HepG2 (cell line): ENCODE measurements at regions not wholly inside any gene's neighbourhood (a gene's known extent, or its start where the extent isn't known, plus 50 kb on each side); places are given as distances from the start of the nearest gene placed in this dataset.

ENCODE experiments used
- ATAC-seq: fragments of 200-7000 bp; cut with Tn5 transposase; 3 replicates; pipeline ENCODE4 v1.9.1; 2020; ENCODE audit warnings: mild to moderate bottlenecking, moderate library complexity
- BruUV-seq: library from RNA; stranded (reverse); fragments of 400-500 nt; replicated peaks from 2 replicates; lab custom pipeline; 2021; lab: Mats Ljungman, UMichigan
- CTCF ChIA-PET: fragments of 300-600 bp; formaldehyde crosslinking; extraction: SDS; loops from one replicate; lab custom pipeline; 2021; ENCODE audit warnings: low total read pairs, inconsistent platforms, low intra/inter-chr PET ratio; lab: Yijun Ruan, JAX
- POLR2A ChIA-PET: fragments of 350-600 bp; sonication (Branson Sonifier 250); formaldehyde crosslinking; loops from one replicate; lab custom pipeline; 2020; ENCODE audit warnings: antibody characterized with exemption, inconsistent platforms; lab: Yijun Ruan, JAX
- DNase-seq: peaks from one replicate; pipeline ENCODE4 v3.0.0-alpha.2; 2015; ENCODE audit warnings: low spot score
- FAIRE-seq: peaks from 3 replicates; lab custom pipeline; 2011; peaks lifted over from hg19 to GRCh38; lab: Jason Lieb, UNC
- H2AFZ ChIP-seq: one replicate; pipeline ENCODE4 v1.6.1; 2011; ENCODE audit warnings: low read length, inconsistent platforms
- H3K27ac ChIP-seq: fragments of 300-600 bp; 3 replicates; pipeline ENCODE4 v1.8.0; 2011; ENCODE audit warnings: mixed run types, mild to moderate bottlenecking, mixed read lengths, low read length, inconsistent platforms; ENCODE audit not compliant: insufficient read depth; ENCODE audit errors: extremely low read length
- H3K27me3 ChIP-seq, 2 experiments: fragments of 200-600 bp in 1 of 2; 2 replicates in 1 of 2; 3 replicates in 1 of 2; pipeline versions ENCODE4 v1.6.0 to v1.8.0; 2011; ENCODE audit warnings: low read length in 2 of 2, mild to moderate bottlenecking in 2 of 2, moderate library complexity in 2 of 2, inconsistent platforms in 1 of 2; ENCODE audit not compliant: insufficient read depth in 2 of 2, control insufficient read depth in 1 of 2
- H3K36me3 ChIP-seq, 2 experiments: fragments of 200-600 bp in 1 of 2; replicated peaks in 1 of 2; 2 replicates in 1 of 2; 3 replicates in 1 of 2; pipeline versions ENCODE4 v1.5.1 to v1.8.0; 2011; ENCODE audit warnings: low read length in 2 of 2, inconsistent platforms in 1 of 2; ENCODE audit not compliant: insufficient read depth in 2 of 2, control insufficient read depth in 1 of 2
- H3K4me1 ChIP-seq: 2 replicates; pipeline ENCODE4 v1.5.1; 2012; ENCODE audit warnings: low read length, inconsistent platforms; ENCODE audit not compliant: insufficient read depth
- H3K4me2 ChIP-seq: 2 replicates; pipeline ENCODE4 v1.6.0; 2011; ENCODE audit warnings: low read depth, low read length, inconsistent platforms
- H3K4me3 ChIP-seq, 3 experiments: fragments of 200-600 bp in 1 of 3; sonication (generic), shearing (Covaris generic) in 1 of 3; replicated peaks in 1 of 3; 2 replicates each; pipeline ENCODE4 v1.5.1; 2011 to 2016; ENCODE audit warnings: low read length in 3 of 3, inconsistent platforms in 2 of 3, low read depth in 2 of 3, mild to moderate bottlenecking in 2 of 3, control low read depth in 1 of 3, mixed read lengths in 1 of 3; ENCODE audit not compliant: insufficient read depth in 1 of 3
- H3K79me2 ChIP-seq: one replicate; pipeline ENCODE4 v1.6.1; 2011; ENCODE audit warnings: low read length, inconsistent platforms; ENCODE audit not compliant: insufficient read depth
- H3K9ac ChIP-seq: 2 replicates; pipeline ENCODE4 v1.6.0; 2011; ENCODE audit warnings: mild to moderate bottlenecking, low read depth, low read length, inconsistent platforms; ENCODE audit not compliant: insufficient read depth
- H3K9me3 ChIP-seq: 2 replicates; pipeline ENCODE4 v1.5.1; 2012; ENCODE audit warnings: mild to moderate bottlenecking, low read length
- H4K20me1 ChIP-seq: 2 replicates; pipeline ENCODE4 v1.6.0; 2011; ENCODE audit warnings: inconsistent platforms, mild to moderate bottlenecking, low read length, moderate library complexity; ENCODE audit not compliant: insufficient read depth
- FOSL2 ChIP-seq: sonication (generic); formaldehyde crosslinking; IDR thresholded peaks from 2 replicates; pipeline ENCODE4 v1.4.0; 2020; ENCODE audit warnings: missing genetic modification reagents
- KDM3A ChIP-seq: IDR thresholded peaks from 2 replicates; pipeline ENCODE4 v1.6.1; 2018; ENCODE audit warnings: low read depth, missing compliant biosample characterization
- MAFK ChIP-seq, 2 experiments: IDR thresholded peaks in 1 of 2; conservative IDR thresholded peaks in 1 of 2; 2 replicates each; pipeline ENCODE4 v1.6.1; 2011; ENCODE audit warnings: improper control_type of control experiment in 2 of 2, low read length in 2 of 2
- SIX4 ChIP-seq: sonication (generic); formaldehyde crosslinking; IDR thresholded peaks from 2 replicates; pipeline ENCODE4 v1.4.0; 2020; ENCODE audit warnings: missing genetic modification reagents
- ZBTB8A ChIP-seq: sonication (generic); formaldehyde crosslinking; IDR thresholded peaks from 2 replicates; pipeline ENCODE4 v1.4.0; 2020; ENCODE audit warnings: mild to moderate bottlenecking, low read depth, missing genetic modification reagents, borderline replicate concordance
- ZFP1 ChIP-seq: IDR thresholded peaks from 2 replicates; pipeline ENCODE4 v1.6.1; 2016
- ZNF616 ChIP-seq: sonication (generic); formaldehyde crosslinking; IDR thresholded peaks from 2 replicates; pipeline ENCODE4 v1.5.0; 2020; ENCODE audit warnings: low read depth, mild to moderate bottlenecking, missing genetic modification reagents
- WGBS: methylation state at CpG from one replicate; pipeline ENCODE4 v1.1.6; 2017; ENCODE audit warnings: low lambda C conversion rate; 5-methylcytosine and 5-hydroxymethylcytosine counted together
- in situ Hi-C: cut with HindIII; loops from 2 replicates; pipeline ENCODE4 v1.10.0; 2017; ENCODE audit warnings: low pct_unique_long_range_greater_than_20kb; ENCODE audit not compliant: extremely low pct_ligation_motif_present
- intact Hi-C: fragments of 100-400 bp; cut with micrococcal nuclease; formaldehyde crosslinking; loops from one replicate; pipeline ENCODE4 v1.10.0; 2022; ENCODE audit not compliant: unreplicated experiment
- TF ChIP-seq, protein P1 (sequence below): sonication (generic); formaldehyde crosslinking; conservative IDR thresholded peaks from 2 replicates; pipeline ENCODE4 v1.4.0; 2020; ENCODE audit warnings: missing genetic modification reagents
- TF ChIP-seq, protein P2 (sequence below): sonication (generic); formaldehyde crosslinking; IDR thresholded peaks from 2 replicates; pipeline ENCODE4 v1.9.0; 2022; ENCODE audit warnings: low read depth, missing genetic modification reagents

DNA sequence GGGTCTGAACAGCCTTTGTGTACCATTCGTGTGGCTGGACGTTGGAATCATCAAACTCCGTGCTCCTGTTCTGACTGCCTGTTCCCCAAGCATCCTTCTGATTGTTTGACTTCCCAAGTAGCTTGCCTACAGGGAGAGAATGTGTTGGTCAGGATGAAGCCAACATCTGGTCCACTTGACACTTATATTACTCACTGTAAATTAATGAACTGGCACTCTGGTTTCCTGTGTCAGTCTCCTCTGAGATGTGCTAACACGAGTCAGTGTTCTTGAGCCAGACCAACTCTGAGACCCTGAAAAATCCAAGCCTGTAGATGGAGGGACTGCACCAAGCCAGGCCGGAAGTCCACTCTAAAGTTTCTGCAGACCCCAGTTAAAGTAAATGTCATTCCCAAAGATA, 440.9 kb downstream of the ZNF516 start (continued):
- TF ChIP-seq ZFP1 (CRISPR knock-in tag) (no peak), KDM3A (CRISPR knock-in tag) (no peak)
- TF ChIP-seq, all 625 proteins: peak for 0

DNA sequence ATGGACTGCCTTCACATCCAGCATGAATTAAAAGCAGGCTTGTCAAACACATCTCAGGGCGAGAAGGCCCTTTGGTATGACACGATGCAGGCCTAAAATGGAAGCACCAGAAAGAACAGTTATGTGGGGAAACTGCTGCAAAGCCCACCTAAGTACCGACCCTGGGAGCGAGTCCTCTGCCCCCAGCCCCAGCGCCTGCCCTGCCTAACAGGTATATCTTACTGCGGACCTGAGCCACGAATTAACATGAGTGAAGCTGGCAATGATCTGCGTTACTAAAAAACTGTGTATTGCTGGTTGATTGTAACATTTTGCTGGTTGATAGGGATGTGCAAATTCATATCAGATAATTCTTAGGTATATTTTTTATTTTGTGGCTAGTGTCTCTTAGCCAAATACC, 441.5 kb downstream of the ZNF516 start:
- DNase-seq (no peak), FAIRE-seq (no peak), ATAC-seq (no peak)
- intact Hi-C loops = no loop called here
- no peak overlapping the region for H3K27ac ChIP-seq
- CTCF ChIA-PET = no interaction called here
- no peaks in the 10 kb centered on the region for H3K36me3 ChIP-seq
- POLR2A ChIA-PET = no interaction called here
- no peak overlapping the region for H3K4me3 ChIP-seq
- WGBS = 28% methylated on average over 8 of the region's 8 CpGs
- no peaks in the 10 kb centered on the region for H3K79me2 ChIP-seq
- H3K9ac ChIP-seq = no peak overlapping the region
- H2AFZ ChIP-seq = no peak overlapping the region
- H4K20me1 ChIP-seq = no peaks in the 10 kb centered on the region
- in situ Hi-C loops = no loop called here
- BruUV-seq = no TSS peak
- peaks cover 0 to 19% of the 10 kb centered on the region in 2 experiments; a peak in 2 of 5 replicates for H3K27me3 ChIP-seq
- no peaks in the 10 kb centered on the region for H3K9me3 ChIP-seq
- H3K4me2 ChIP-seq = no peak overlapping the region
- H3K4me1 ChIP-seq = no peaks in the 10 kb centered on the region
- TF ChIP-seq FOSL2 (CRISPR knock-in tag) (no peak), SIX4 (CRISPR knock-in tag) (no peak), ZBTB8A (CRISPR knock-in tag) (no peak), MAFK (conservative IDR thresholded peaks at IDR 0.05 in 1 of 2, IDR thresholded peaks at IDR 0.05 in 1 of 2; ENCODE audit: low read length in 2 of 2) (no peak), ZNF616 (CRISPR knock-in tag) (no peak)
- TF ChIP-seq, protein P1, sequence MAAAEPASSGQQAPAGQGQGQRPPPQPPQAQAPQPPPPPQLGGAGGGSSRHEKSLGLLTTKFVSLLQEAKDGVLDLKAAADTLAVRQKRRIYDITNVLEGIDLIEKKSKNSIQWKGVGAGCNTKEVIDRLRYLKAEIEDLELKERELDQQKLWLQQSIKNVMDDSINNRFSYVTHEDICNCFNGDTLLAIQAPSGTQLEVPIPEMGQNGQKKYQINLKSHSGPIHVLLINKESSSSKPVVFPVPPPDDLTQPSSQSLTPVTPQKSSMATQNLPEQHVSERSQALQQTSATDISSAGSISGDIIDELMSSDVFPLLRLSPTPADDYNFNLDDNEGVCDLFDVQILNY (CRISPR knock-in tag) = no peak
- TF ChIP-seq, protein P2, sequence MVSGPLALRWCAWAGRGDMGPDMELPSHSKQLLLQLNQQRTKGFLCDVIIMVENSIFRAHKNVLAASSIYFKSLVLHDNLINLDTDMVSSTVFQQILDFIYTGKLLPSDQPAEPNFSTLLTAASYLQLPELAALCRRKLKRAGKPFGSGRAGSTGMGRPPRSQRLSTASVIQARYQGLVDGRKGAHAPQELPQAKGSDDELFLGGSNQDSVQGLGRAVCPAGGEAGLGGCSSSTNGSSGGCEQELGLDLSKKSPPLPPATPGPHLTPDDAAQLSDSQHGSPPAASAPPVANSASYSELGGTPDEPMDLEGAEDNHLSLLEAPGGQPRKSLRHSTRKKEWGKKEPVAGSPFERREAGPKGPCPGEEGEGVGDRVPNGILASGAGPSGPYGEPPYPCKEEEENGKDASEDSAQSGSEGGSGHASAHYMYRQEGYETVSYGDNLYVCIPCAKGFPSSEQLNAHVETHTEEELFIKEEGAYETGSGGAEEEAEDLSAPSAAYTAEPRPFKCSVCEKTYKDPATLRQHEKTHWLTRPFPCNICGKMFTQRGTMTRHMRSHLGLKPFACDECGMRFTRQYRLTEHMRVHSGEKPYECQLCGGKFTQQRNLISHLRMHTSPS (CRISPR knock-in tag) = no peak
